Hepatocyte (in vitro differentiated cells): ENCODE measurements at regions not wholly inside any gene's neighbourhood (a gene's known extent, or its start where the extent isn't known, plus 50 kb on each side); places are given as distances from the start of the nearest gene placed in this dataset.

Experiments
- DNase-seq: peaks from one replicate; pipeline ENCODE4 v3.0.0-alpha.2; 2016; ENCODE audit warnings: low spot score
- H2AFZ ChIP-seq: fragments of 200-600 bp; sonication (generic); 2 replicates; pipeline ENCODE4 v1.6.0; 2016; ENCODE audit warnings: antibody characterized with exemption, mild to moderate bottlenecking
- H3K27ac ChIP-seq: fragments of 200-600 bp; sonication (generic); 2 replicates; pipeline ENCODE4 v1.5.1; 2016; ENCODE audit warnings: mild to moderate bottlenecking
- H3K27me3 ChIP-seq: fragments of 200-600 bp; sonication (generic); 2 replicates; pipeline ENCODE4 v1.6.1; 2016
- H3K36me3 ChIP-seq: fragments of 200-600 bp; sonication (generic); replicated peaks from 2 replicates; pipeline ENCODE4 v1.5.1; 2016; ENCODE audit warnings: low read depth; ENCODE audit not compliant: insufficient read depth
- H3K4me1 ChIP-seq: fragments of 200-600 bp; sonication (generic); 2 replicates; pipeline ENCODE4 v1.5.1; 2016; ENCODE audit warnings: mild to moderate bottlenecking, moderate library complexity; ENCODE audit not compliant: insufficient read depth
- H3K4me2 ChIP-seq: fragments of 200-600 bp; sonication (generic); 2 replicates; pipeline ENCODE4 v1.6.0; 2016
- H3K4me3 ChIP-seq: fragments of 200-600 bp; sonication (generic); 2 replicates; pipeline ENCODE4 v1.5.1; 2016; ENCODE audit warnings: mild to moderate bottlenecking
- H3K79me2 ChIP-seq: fragments of 200-600 bp; sonication (generic); 2 replicates; pipeline ENCODE4 v1.6.0; 2017; ENCODE audit warnings: mild to moderate bottlenecking
- H3K9me2 ChIP-seq: fragments of 200-600 bp; sonication (generic); replicated peaks from 2 replicates; pipeline ENCODE4 v1.6.0; 2017; ENCODE audit warnings: mild to moderate bottlenecking; ENCODE audit not compliant: insufficient read depth
- H3K9me3 ChIP-seq: fragments of 200-600 bp; sonication (generic); 2 replicates; pipeline ENCODE4 v1.5.1; 2016; ENCODE audit warnings: low read depth, mild to moderate bottlenecking
- H4K20me1 ChIP-seq: fragments of 200-600 bp; sonication (generic); 2 replicates; pipeline ENCODE4 v1.6.0; 2016; ENCODE audit warnings: mild to moderate bottlenecking; ENCODE audit not compliant: insufficient read depth, poor library complexity, severe bottlenecking
- EZH2 ChIP-seq: fragments of 200-600 bp; sonication (generic); IDR thresholded peaks from 2 replicates; pipeline ENCODE4 v1.6.1; 2016; ENCODE audit warnings: antibody characterized with exemption, mild to moderate bottlenecking, borderline replicate concordance
- EZH2phosphoT487 ChIP-seq: fragments of 200-600 bp; sonication (generic); IDR thresholded peaks from one replicate; pipeline ENCODE4 v1.6.1; 2018; ENCODE audit warnings: antibody characterized with exemption, mild to moderate bottlenecking, low read depth, moderate library complexity; ENCODE audit not compliant: unreplicated experiment, severe bottlenecking
- WGBS: methylation state at CpG from one replicate; pipeline ENCODE4 v1.1.6; 2016; ENCODE audit warnings: low lambda C conversion rate; ENCODE audit errors: missing lambda C conversion rate; 5-methylcytosine and 5-hydroxymethylcytosine counted together
- TF ChIP-seq, protein P1 (sequence below): fragments of 200-600 bp; sonication (generic); IDR thresholded peaks from 2 replicates; pipeline ENCODE4 v1.5.1; 2016; ENCODE audit warnings: antibody characterized with exemption, mild to moderate bottlenecking; ENCODE audit not compliant: poor library complexity

DNA sequence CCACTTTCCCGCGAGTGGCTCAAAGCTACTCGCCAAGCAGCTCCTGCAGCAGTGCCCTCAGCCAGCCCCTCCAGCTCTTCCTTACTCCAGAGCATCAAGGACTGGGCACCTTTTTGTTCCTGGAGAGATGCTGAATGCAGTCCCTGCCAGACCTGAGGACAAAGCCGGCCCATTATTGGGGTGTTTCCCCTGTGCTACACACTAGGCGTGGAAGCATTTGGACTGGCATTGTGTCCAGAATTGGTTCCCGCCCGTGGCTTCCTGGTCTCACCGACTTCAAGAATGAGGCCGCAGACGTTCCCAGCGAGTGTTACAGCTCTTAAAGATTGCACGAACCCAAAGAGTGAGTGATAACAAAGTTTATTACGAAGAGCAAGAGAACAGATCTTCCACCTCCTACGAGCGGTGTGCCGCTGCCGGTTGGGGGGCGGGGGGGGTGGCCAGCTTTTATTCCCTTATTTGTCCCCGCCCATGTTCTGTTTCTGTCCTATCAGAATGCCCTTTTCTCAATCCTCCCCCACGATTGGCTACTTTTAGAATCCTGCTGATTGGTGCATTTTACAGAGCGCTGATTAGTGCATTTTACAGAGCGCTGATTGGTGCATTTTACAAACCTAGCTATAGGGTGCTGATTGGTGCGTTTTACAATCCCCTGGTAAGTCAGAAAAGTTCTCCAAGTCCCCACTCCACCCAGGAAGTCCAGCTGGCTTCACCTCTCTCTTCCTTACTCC is 62.4 kb downstream of the NSMCE3 start:
- Histone ChIP-seq H3K4me1 (no peaks in the 10 kb centered on the region), H3K27me3 (no peaks in the 10 kb centered on the region), H3K9me2 (no peaks in the 10 kb centered on the region), H3K4me2 (no peak overlapping the region), H3K79me2 (no peaks in the 10 kb centered on the region), H3K9me3 (no peaks in the 10 kb centered on the region), H4K20me1 (no peaks in the 10 kb centered on the region), H3K4me3 (no peak overlapping the region), H2AFZ (no peak overlapping the region), H3K36me3 (no peaks in the 10 kb centered on the region), H3K27ac (no peak overlapping the region)
- TF ChIP-seq EZH2phosphoT487 (no peak), EZH2 (no peak)
- TF ChIP-seq, protein P1, sequence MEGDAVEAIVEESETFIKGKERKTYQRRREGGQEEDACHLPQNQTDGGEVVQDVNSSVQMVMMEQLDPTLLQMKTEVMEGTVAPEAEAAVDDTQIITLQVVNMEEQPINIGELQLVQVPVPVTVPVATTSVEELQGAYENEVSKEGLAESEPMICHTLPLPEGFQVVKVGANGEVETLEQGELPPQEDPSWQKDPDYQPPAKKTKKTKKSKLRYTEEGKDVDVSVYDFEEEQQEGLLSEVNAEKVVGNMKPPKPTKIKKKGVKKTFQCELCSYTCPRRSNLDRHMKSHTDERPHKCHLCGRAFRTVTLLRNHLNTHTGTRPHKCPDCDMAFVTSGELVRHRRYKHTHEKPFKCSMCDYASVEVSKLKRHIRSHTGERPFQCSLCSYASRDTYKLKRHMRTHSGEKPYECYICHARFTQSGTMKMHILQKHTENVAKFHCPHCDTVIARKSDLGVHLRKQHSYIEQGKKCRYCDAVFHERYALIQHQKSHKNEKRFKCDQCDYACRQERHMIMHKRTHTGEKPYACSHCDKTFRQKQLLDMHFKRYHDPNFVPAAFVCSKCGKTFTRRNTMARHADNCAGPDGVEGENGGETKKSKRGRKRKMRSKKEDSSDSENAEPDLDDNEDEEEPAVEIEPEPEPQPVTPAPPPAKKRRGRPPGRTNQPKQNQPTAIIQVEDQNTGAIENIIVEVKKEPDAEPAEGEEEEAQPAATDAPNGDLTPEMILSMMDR = no peak
- 94% methylated on average over 23 of the region's 23 CpGs for WGBS
- DNase-seq = no peak

DNA sequence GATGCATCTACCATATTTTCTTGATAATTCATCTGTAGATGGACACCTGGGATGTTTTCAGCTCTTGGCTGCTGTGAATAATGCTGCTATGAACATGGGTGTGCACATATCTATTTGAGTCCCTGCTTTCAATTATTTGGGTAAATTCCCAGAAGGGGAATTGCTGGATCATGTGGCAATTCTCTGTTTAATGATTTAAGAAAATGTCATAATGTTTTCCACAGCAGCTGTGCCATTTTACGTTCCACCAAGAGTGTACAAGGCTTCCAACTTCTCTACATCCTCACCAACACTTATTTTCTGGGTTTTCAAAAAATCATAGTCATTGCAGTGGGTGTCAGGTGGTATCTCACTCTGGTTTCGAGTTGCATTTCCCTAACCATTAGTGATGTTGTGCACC is 64.4 kb downstream of the NSMCE3 start:
- Histone ChIP-seq H3K9me3 (no peaks in the 10 kb centered on the region), H3K36me3 (no peaks in the 10 kb centered on the region), H3K4me2 (no peak overlapping the region), H3K27ac (no peak overlapping the region), H4K20me1 (no peaks in the 10 kb centered on the region), H2AFZ (no peak overlapping the region), H3K79me2 (no peaks in the 10 kb centered on the region), H3K9me2 (no peaks in the 10 kb centered on the region), H3K4me3 (no peak overlapping the region), H3K27me3 (no peaks in the 10 kb centered on the region), H3K4me1 (no peaks in the 10 kb centered on the region)
- no peak for TF ChIP-seq EZH2
- TF ChIP-seq, protein P1 = no peak
- no peak for TF ChIP-seq EZH2phosphoT487
- WGBS = 54% methylated on average over 2 of the region's 2 CpGs
- DNase-seq = no peak

DNA sequence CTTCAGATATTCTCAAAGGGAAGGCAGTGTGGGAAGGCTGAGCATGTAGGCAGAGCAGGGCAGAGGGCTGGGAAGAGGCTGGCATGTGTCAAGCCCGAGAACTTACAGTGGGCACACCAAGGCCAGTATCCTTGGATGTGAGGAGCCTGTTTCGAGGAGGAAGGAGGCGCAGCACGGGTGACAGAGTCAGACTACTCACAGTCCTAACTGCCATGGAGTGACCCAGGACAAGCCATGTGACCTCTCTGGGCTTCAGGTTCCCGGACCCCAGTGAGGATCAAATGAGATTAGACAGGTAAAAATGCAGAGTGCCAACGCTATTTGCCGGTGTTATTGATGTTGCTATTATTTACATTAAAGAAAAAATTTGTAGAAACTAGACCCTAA is 65.3 kb downstream of the NSMCE3 start:
- 83% methylated on average over 7 of the region's 7 CpGs for WGBS
- Histone ChIP-seq H3K27ac (no peak overlapping the region), H3K4me3 (no peak overlapping the region)

More for the DNA sequence above, 65.3 kb downstream of the NSMCE3 start:
- Histone ChIP-seq H2AFZ (no peak overlapping the region), H3K4me2 (no peak overlapping the region), H3K4me1 (no peaks in the 10 kb centered on the region), H4K20me1 (no peaks in the 10 kb centered on the region), H3K36me3 (no peaks in the 10 kb centered on the region), H3K27me3 (no peaks in the 10 kb centered on the region), H3K9me3 (no peaks in the 10 kb centered on the region), H3K79me2 (no peaks in the 10 kb centered on the region), H3K9me2 (no peaks in the 10 kb centered on the region)
- DNase-seq = no peak
- no peak for TF ChIP-seq EZH2
- TF ChIP-seq, protein P1 = no peak
- TF ChIP-seq EZH2phosphoT487 = no peak
